ENCODE measurements at regions not wholly inside any gene's neighbourhood (a gene's known extent, or its start where the extent isn't known, plus 50 kb on each side); places are given as distances from the start of the nearest gene placed in this dataset.

GRCh38 chr11:121241343-121242211, 51.0 kb upstream of the SC5D start:
- DNase-seq (ENCODE audit: low read depth in 1 of 2, low spot score in 1 of 2) = peak in 1 of 2 donors; percentile 19
- H3K27me3 ChIP-seq = no peaks in the 10 kb centered on the region
- H3K36me3 ChIP-seq = no peaks in the 10 kb centered on the region
- H3K27ac ChIP-seq = peak overlapping the region; percentile 98
- peaks cover 36% of the 10 kb centered on the region for H3K4me1 ChIP-seq (ENCODE audit: low read depth)
- TF ChIP-seq CTCF (IDR thresholded peaks at IDR 0.05; ENCODE audit: low read depth, low read length) = no peak
- H3K4me3 ChIP-seq = no peak overlapping the region
- no peaks in the 10 kb centered on the region for H3K9me3 ChIP-seq (ENCODE audit: low read depth)
